Endothelial cell of umbilical vein (primary cell): ENCODE measurements at regions not wholly inside any gene's neighbourhood (a gene's known extent, or its start where the extent isn't known, plus 50 kb on each side); places are given as distances from the start of the nearest gene placed in this dataset.

Experiments used
- BruUV-seq: library from RNA; stranded (reverse); fragments of 400-500 nt; replicated peaks from 2 replicates; lab custom pipeline; 2021; lab: Mats Ljungman, UMichigan
- CTCF ChIA-PET: fragments of 300-600, 350-600 bp; sonication (Branson Sonifier 250); formaldehyde crosslinking; loops from one replicate; lab custom pipeline; 2021; ENCODE audit warnings: antibody characterized with exemption, inconsistent platforms; lab: Charles Lee
- POLR2A ChIA-PET: fragments of 300-600, 350-600 bp; sonication (Branson Sonifier 250); formaldehyde crosslinking; loops from one replicate; lab custom pipeline; 2021; ENCODE audit warnings: antibody characterized with exemption, inconsistent platforms; lab: Charles Lee
- DNase-seq: peaks from one replicate; pipeline ENCODE4 v3.0.0-alpha.2; 2011; ENCODE audit warnings: low read depth, low spot score
- FAIRE-seq: peaks from 2 replicates; lab custom pipeline; 2011; peaks lifted over from hg19 to GRCh38; lab: Jason Lieb, UNC
- H2AFZ ChIP-seq: 2 replicates; pipeline ENCODE4 v1.6.0; 2012; ENCODE audit warnings: low read depth, low read length, control low read depth, inconsistent platforms
- H3K27ac ChIP-seq: 2 replicates; pipeline ENCODE4 v1.5.1; 2011; ENCODE audit warnings: low read depth, mild to moderate bottlenecking, control low read depth, low read length, moderate library complexity; ENCODE audit not compliant: insufficient read depth
- H3K27me3 ChIP-seq, 2 experiments: 2 replicates each; pipeline versions ENCODE4 v1.6.0 to v1.6.1; 2011; ENCODE audit warnings: low read length in 2 of 2, mixed read lengths in 1 of 2; ENCODE audit not compliant: control insufficient read depth in 2 of 2, insufficient read depth in 2 of 2
- H3K36me3 ChIP-seq, 2 experiments: 2 replicates in 1 of 2; 3 replicates in 1 of 2; pipeline ENCODE4 v1.5.1; 2011; ENCODE audit warnings: low read length in 2 of 2, mild to moderate bottlenecking in 1 of 2, moderate library complexity in 1 of 2; ENCODE audit not compliant: control insufficient read depth in 2 of 2, insufficient read depth in 2 of 2; ENCODE audit errors: extremely low read depth in 1 of 2
- H3K4me1 ChIP-seq: 3 replicates; pipeline ENCODE4 v1.5.1; 2011; ENCODE audit warnings: mild to moderate bottlenecking, low read length; ENCODE audit not compliant: control insufficient read depth, insufficient read depth; ENCODE audit errors: extremely low read depth
- H3K4me2 ChIP-seq: 2 replicates; pipeline ENCODE4 v1.6.1; 2011; ENCODE audit warnings: low read length, control low read depth, mixed read lengths; ENCODE audit not compliant: insufficient read depth
- H3K4me3 ChIP-seq, 3 experiments: fragments of 200-600 bp in 1 of 3; sonication (generic), shearing (Covaris generic) in 1 of 3; replicated peaks in 1 of 3; 2 replicates each; pipeline ENCODE4 v1.5.1; 2011 to 2016; ENCODE audit warnings: control low read depth in 3 of 3, low read length in 3 of 3, mild to moderate bottlenecking in 2 of 3, inconsistent platforms in 1 of 3, low read depth in 1 of 3, moderate library complexity in 1 of 3; ENCODE audit not compliant: insufficient read depth in 1 of 3
- H3K79me2 ChIP-seq: 2 replicates; pipeline ENCODE4 v1.6.0; 2012; ENCODE audit warnings: low read length, inconsistent platforms; ENCODE audit not compliant: control insufficient read depth, insufficient read depth
- H3K9ac ChIP-seq: replicated peaks from 2 replicates; pipeline ENCODE3; 2011; ENCODE audit warnings: low read length, control low read depth; ENCODE audit not compliant: insufficient read depth; ENCODE audit errors: extremely low read depth
- H3K9me1 ChIP-seq: replicated peaks from 3 replicates; pipeline ENCODE4 v1.6.0; 2011; ENCODE audit warnings: mild to moderate bottlenecking, low read length; ENCODE audit not compliant: control insufficient read depth, insufficient read depth; ENCODE audit errors: extremely low read depth
- H3K9me3 ChIP-seq: replicated peaks from 2 replicates; pipeline ENCODE4 v1.5.1; 2012; ENCODE audit warnings: low read length, inconsistent platforms; ENCODE audit not compliant: control insufficient read depth, insufficient read depth
- H4K20me1 ChIP-seq: replicated peaks from 2 replicates; pipeline ENCODE3; 2011; ENCODE audit warnings: mild to moderate bottlenecking, low read length; ENCODE audit not compliant: control insufficient read depth, insufficient read depth; ENCODE audit errors: extremely low read depth
- EZH2 ChIP-seq: IDR thresholded peaks from 2 replicates; pipeline ENCODE4 v1.6.1; 2012; ENCODE audit warnings: borderline replicate concordance, low read depth, mild to moderate bottlenecking, moderate library complexity, low read length, inconsistent platforms; ENCODE audit not compliant: severe bottlenecking
- FOS ChIP-seq: IDR thresholded peaks from 2 replicates; pipeline ENCODE4 v1.6.1; 2011; ENCODE audit warnings: mild to moderate bottlenecking, low read length, moderate library complexity, borderline replicate concordance; ENCODE audit not compliant: insufficient read depth
- GATA2 ChIP-seq: IDR thresholded peaks from 2 replicates; pipeline ENCODE4 v1.7.0; 2011; ENCODE audit warnings: low read depth, mild to moderate bottlenecking, moderate library complexity, mixed read lengths, low read length; ENCODE audit not compliant: insufficient read length, insufficient read depth
- JUN ChIP-seq: IDR thresholded peaks from 2 replicates; pipeline ENCODE4 v1.6.1; 2011; ENCODE audit warnings: borderline replicate concordance, low read depth; ENCODE audit not compliant: insufficient read length, insufficient read depth
- MYC ChIP-seq: IDR thresholded peaks from one replicate; pipeline ENCODE4 v1.6.1; 2011; ENCODE audit warnings: mild to moderate bottlenecking, low read depth, low read length
- POLR2A ChIP-seq: IDR thresholded peaks from 2 replicates; pipeline ENCODE4 v1.6.1; 2012; ENCODE audit warnings: low read depth, mild to moderate bottlenecking, control low read depth, low read length
- POLR2AphosphoS5 ChIP-seq: IDR thresholded peaks from 2 replicates; pipeline ENCODE4 v1.6.1; 2012; ENCODE audit warnings: low read depth, mild to moderate bottlenecking, control low read depth, low read length, moderate library complexity; ENCODE audit not compliant: insufficient read depth
- dilution Hi-C: fragments of 300-500 bp; cut with MboI; formaldehyde crosslinking; loops from one replicate; pipeline ENCODE4 v1.15.0; 2019; ENCODE audit warnings: low sequenced_read_pairs; ENCODE audit not compliant: extremely low pct_ligation_motif_present
- intact Hi-C: fragments of 100-400 bp; cut with micrococcal nuclease; formaldehyde crosslinking; loops from one replicate; pipeline ENCODE4 v1.10.0; 2022
- TF ChIP-seq, protein P1 (sequence below), 2 donors: IDR thresholded peaks; 1 replicate in 1 of 2; 2 replicates in 1 of 2; pipeline ENCODE4 v1.5.1; 2011; ENCODE audit warnings: low read length in 2 of 2, mild to moderate bottlenecking in 2 of 2, moderate library complexity in 2 of 2, control low read depth in 1 of 2, inconsistent platforms in 1 of 2, low read depth in 1 of 2; ENCODE audit not compliant: insufficient read depth in 1 of 2; ENCODE audit errors: extremely low read depth in 1 of 2
- TF ChIP-seq, protein P2 (sequence below): IDR thresholded peaks from 2 replicates; pipeline ENCODE4 v1.6.1; 2011; ENCODE audit not compliant: insufficient read depth, insufficient read length

DNA sequence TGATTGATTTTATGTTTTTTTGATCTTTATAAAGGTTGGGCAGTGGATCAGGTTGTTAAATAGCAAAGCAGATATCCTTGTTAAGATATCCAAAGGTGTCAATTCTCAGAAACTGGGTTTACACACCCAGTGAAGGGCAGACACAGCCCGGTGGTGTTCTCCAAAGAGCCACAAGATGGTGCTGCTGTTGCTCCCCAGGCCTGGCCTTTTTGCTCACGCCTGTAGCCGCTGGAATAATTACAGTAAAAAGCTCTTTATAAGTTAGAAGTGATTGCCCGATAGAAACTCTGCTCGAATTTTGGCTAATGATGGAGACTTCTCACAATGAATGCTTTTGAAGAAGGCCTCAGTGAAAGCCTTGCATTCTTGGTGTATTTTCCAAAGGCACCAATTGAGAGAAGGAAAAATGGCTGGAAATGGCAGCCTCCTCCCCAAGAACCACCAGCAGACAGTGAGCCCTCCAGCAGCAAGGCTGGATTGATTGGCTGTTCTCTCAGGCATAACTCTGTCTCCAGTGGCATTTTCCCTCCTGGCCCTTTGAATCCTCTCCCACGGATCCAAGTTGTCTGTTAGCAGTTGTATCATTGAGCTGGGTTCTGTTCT lies 120.5 kb upstream of the CHD6 start:
- peak; percentile 80 for FAIRE-seq
- intact Hi-C loops: loop anchor here (1.0 to 10.0 kb wide), 4 partner anchors 216 to 1671 kb away; no protein-coding TSS in a partner anchor
- POLR2A ChIA-PET: no interaction called here

DNA sequence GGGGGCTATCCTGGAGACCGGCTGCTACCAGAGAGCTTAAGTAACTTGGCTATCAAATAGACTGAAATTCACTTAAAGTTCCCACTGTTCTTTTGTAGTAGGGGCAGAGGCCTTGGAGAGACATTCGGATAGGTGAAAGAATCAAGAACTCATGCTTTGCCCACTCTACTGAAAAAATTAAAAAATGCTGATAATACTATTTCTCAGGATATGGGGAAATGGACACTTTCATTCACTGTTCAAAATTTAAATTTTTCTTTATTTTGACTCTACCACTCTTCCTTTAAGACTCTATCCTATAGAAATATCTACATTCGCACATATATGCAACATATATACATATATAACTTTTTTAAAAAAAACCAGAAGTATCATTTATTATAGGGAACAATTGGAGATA lies 117.8 kb upstream of the CHD6 start:
- POLR2A ChIA-PET: no interaction called here
- BruUV-seq: no TSS peak
- Histone ChIP-seq H3K9ac (no peak overlapping the region), H3K27ac (no peak overlapping the region), H3K79me2 (no peaks in the 10 kb centered on the region), H3K27me3 (no peaks in the 10 kb centered on the region), H4K20me1 (no peaks in the 10 kb centered on the region), H3K4me2 (no peak overlapping the region), H3K9me1 (no peaks in the 10 kb centered on the region), H3K36me3 (no peaks in the 10 kb centered on the region), H3K4me3 (no peak overlapping the region), H3K9me3 (no peaks in the 10 kb centered on the region), H2AFZ (no peak overlapping the region), H3K4me1 (no peaks in the 10 kb centered on the region)
- no peak for DNase-seq
- CTCF ChIA-PET: interaction anchor here (3.5 kb wide), 1 partner anchor 1673 kb away, joined by 52 read pairs; no protein-coding TSS in a partner anchor
- intact Hi-C loops: loop anchor here (10.0 kb wide), 2 partner anchors 219 to 279 kb away; no protein-coding TSS in a partner anchor
- dilution Hi-C loops: no loop called here
- FAIRE-seq: no peak
- TF ChIP-seq, protein P1, sequence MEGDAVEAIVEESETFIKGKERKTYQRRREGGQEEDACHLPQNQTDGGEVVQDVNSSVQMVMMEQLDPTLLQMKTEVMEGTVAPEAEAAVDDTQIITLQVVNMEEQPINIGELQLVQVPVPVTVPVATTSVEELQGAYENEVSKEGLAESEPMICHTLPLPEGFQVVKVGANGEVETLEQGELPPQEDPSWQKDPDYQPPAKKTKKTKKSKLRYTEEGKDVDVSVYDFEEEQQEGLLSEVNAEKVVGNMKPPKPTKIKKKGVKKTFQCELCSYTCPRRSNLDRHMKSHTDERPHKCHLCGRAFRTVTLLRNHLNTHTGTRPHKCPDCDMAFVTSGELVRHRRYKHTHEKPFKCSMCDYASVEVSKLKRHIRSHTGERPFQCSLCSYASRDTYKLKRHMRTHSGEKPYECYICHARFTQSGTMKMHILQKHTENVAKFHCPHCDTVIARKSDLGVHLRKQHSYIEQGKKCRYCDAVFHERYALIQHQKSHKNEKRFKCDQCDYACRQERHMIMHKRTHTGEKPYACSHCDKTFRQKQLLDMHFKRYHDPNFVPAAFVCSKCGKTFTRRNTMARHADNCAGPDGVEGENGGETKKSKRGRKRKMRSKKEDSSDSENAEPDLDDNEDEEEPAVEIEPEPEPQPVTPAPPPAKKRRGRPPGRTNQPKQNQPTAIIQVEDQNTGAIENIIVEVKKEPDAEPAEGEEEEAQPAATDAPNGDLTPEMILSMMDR (IDR thresholded peaks at IDR 0.05; ENCODE audit: extremely low read depth in 1 of 2, insufficient read depth in 1 of 2, low read depth in 1 of 2, low read length in 2 of 2): no peak
- TF ChIP-seq GATA2: no peak
- no peak for TF ChIP-seq FOS
- TF ChIP-seq, protein P2, sequence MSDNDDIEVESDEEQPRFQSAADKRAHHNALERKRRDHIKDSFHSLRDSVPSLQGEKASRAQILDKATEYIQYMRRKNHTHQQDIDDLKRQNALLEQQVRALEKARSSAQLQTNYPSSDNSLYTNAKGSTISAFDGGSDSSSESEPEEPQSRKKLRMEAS: no peak
- no peak for TF ChIP-seq POLR2A
- no peak for TF ChIP-seq EZH2
- no peak for TF ChIP-seq MYC
- TF ChIP-seq JUN: no peak
- no peak for TF ChIP-seq POLR2AphosphoS5

More for the DNA sequence above, 120.5 kb upstream of the CHD6 start:
- no peak overlapping the region for H3K27ac ChIP-seq
- dilution Hi-C loops: no loop called here
- H3K4me3 ChIP-seq: no peak overlapping the region
- H4K20me1 ChIP-seq: no peaks in the 10 kb centered on the region
- H3K27me3 ChIP-seq: no peaks in the 10 kb centered on the region
- H3K79me2 ChIP-seq: no peaks in the 10 kb centered on the region
- no peak overlapping the region for H2AFZ ChIP-seq
- H3K9me1 ChIP-seq: no peaks in the 10 kb centered on the region
- no peak overlapping the region for H3K9ac ChIP-seq
- no peaks in the 10 kb centered on the region for H3K4me1 ChIP-seq
- DNase-seq: peak; percentile 38
- CTCF ChIA-PET: interaction anchor here (0.5 to 3.3 kb wide), 31 partner anchors 8 to 1704 kb away, joined by 3 to 92 read pairs (median 5); partner anchors contain the start of gene PTPRT
- TF ChIP-seq GATA2: no peak
- TF ChIP-seq, protein P1 (IDR thresholded peaks at IDR 0.05; ENCODE audit: extremely low read depth in 1 of 2, insufficient read depth in 1 of 2, low read depth in 1 of 2, low read length in 2 of 2): peak; percentile 73 to 81
- no peaks in the 10 kb centered on the region for H3K9me3 ChIP-seq
- H3K4me2 ChIP-seq: no peak overlapping the region
- no TSS peak for BruUV-seq
- H3K36me3 ChIP-seq: no peaks in the 10 kb centered on the region
